ENCODE measurements at regions not wholly inside any gene's neighbourhood (a gene's known extent, or its start where the extent isn't known, plus 50 kb on each side); places are given as distances from the start of the nearest gene placed in this dataset.

DNA sequence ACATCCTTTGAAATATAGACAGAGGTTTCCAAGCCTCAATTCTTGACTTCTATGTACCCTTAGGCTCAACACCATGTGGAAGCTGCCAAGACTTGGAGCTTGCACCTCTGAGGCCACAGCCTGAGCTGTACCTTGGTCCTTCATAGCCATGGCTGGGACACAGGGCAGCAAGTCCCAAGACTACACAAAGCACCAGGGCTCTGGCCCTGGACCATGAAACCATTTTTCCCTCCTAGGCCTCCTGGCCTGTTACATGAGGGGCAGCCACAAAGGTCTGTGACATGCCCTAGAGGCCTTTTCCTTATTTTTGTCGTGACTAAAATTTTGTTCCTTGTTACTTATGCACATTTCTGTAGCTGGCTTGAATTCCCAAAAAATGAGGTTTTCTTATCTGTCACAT is 953.1 kb upstream of the ADGRL4 start:
- Histone ChIP-seq H2BK120ac (replicated peaks; ENCODE audit: low read depth, low read length) (no peak overlapping the region), H3K23ac (ENCODE audit: insufficient read length) (no peak overlapping the region), H2BK5ac (ENCODE audit: low read depth, low read length) (no peak overlapping the region), H4K91ac (replicated peaks; ENCODE audit: insufficient read length, low read length) (no peak overlapping the region), H4K5ac (ENCODE audit: insufficient read length, low read depth, low read length) (no peak overlapping the region), H4K20me1 (replicated peaks in 1 of 2; ENCODE audit: control insufficient read depth in 1 of 2, insufficient read depth in 2 of 2, low read length in 2 of 2) (no peaks in the 10 kb centered on the region), H2BK15ac (ENCODE audit: low read length) (no peak overlapping the region), H3K27ac (ENCODE audit: low read depth, low read length) (no peak overlapping the region), H3K4me3 (ENCODE audit: extremely low read depth in 1 of 4, insufficient read depth in 2 of 4, low read depth in 3 of 4, low read length in 4 of 4) (no peak overlapping the region), H3K4ac (replicated peaks; ENCODE audit: insufficient read length, low read depth, low read length) (no peak overlapping the region), H3K36me3 (ENCODE audit: control insufficient read depth in 2 of 4, insufficient read depth in 4 of 4, low read length in 3 of 4) (no peaks in the 10 kb centered on the region), H4K8ac (ENCODE audit: extremely low read depth, insufficient read depth, low read length) (no peak overlapping the region), H3K27me3 (replicated peaks in 1 of 4; ENCODE audit: control insufficient read depth in 3 of 4, extremely low read depth in 1 of 4, insufficient read depth in 3 of 4, low read length in 3 of 4) (no peaks in the 10 kb centered on the region), H3K4me2 (ENCODE audit: insufficient read depth in 1 of 2, low read depth in 2 of 2, low read length in 2 of 2) (no peak overlapping the region), H2BK20ac (ENCODE audit: low read length) (no peak overlapping the region), H3K79me2 (ENCODE audit: control insufficient read depth in 1 of 2, insufficient read depth in 2 of 2, low read length in 2 of 2) (no peaks in the 10 kb centered on the region), H2AFZ (ENCODE audit: low read length) (no peak overlapping the region), H2AK5ac (ENCODE audit: low read depth, low read length) (no peak overlapping the region), H3K4me1 (replicated peaks in 1 of 4; ENCODE audit: control insufficient read depth in 3 of 4, insufficient read depth in 4 of 4, low read length in 3 of 4) (no peaks in the 10 kb centered on the region), H3K9me3 (ENCODE audit: insufficient read depth in 2 of 2, low read depth in 1 of 2, low read length in 1 of 2) (peaks cover 8 to 17% of the 10 kb centered on the region in 2 experiments), H3K18ac (ENCODE audit: extremely low read depth, low read length) (no peak overlapping the region), H3K9ac (replicated peaks in 1 of 4; ENCODE audit: extremely low read depth in 1 of 4, low read depth in 3 of 4, low read length in 3 of 4) (no peak overlapping the region), H3K23me2 (ENCODE audit: low read depth, low read length) (no peaks in the 10 kb centered on the region), H3K56ac (replicated peaks; ENCODE audit: insufficient read length, low read depth, low read length) (no peak overlapping the region), H3K79me1 (ENCODE audit: low read depth, low read length) (no peaks in the 10 kb centered on the region), H2BK12ac (ENCODE audit: low read depth, low read length) (no peak overlapping the region), H3K14ac (ENCODE audit: insufficient read length) (no peak overlapping the region)
- CTCF ChIA-PET (ENCODE audit: partially characterized antibody): no interaction called here
- POLR2A ChIA-PET (ENCODE audit: partially characterized antibody): no interaction called here
- WGBS, 2 experiments (ENCODE audit: extremely low coverage in 1 of 2, insufficient coverage in 1 of 2, insufficient read length in 1 of 2, insufficient replicate concordance in 2 of 2, low coverage in 1 of 2, low lambda C conversion rate in 2 of 2, missing lambda C conversion rate in 1 of 2): 83% methylated on average over 1 of the region's 1 CpG; no CpG with 5 or more reads in 1 of the 2 experiments
- TF ChIP-seq PHF8 (conservative IDR thresholded peaks at IDR 0.05; ENCODE audit: low read depth, low read length) (no peak), HDAC2 (IDR thresholded peaks at IDR 0.05; ENCODE audit: borderline replicate concordance in 1 of 2, low read depth in 2 of 2, low read length in 2 of 2) (no peak), POLR2A (IDR thresholded peaks at IDR 0.05; ENCODE audit: control extremely low read depth in 1 of 2, low read depth in 2 of 2, low read length in 2 of 2) (no peak), CHD2 (IDR thresholded peaks at IDR 0.05; ENCODE audit: low read length) (no peak), TCF12 (IDR thresholded peaks at IDR 0.05; ENCODE audit: low read depth, low read length) (no peak), POU5F1 (IDR thresholded peaks at IDR 0.05; ENCODE audit: low read depth, low read length) (no peak), TAF7 (optimal IDR thresholded peaks at IDR 0.05; ENCODE audit: borderline replicate concordance, low read depth, low read length) (no peak), RFX5 (IDR thresholded peaks at IDR 0.05; ENCODE audit: borderline replicate concordance, low read depth, low read length) (no peak)
- DNase-seq (ENCODE audit: low read depth in 1 of 2, low spot score in 2 of 2) (no peak), FAIRE-seq (no peak)

Measured in H1 (cell line).